ENCODE measurements at regions not wholly inside any gene's neighbourhood (a gene's known extent, or its start where the extent isn't known, plus 50 kb on each side); places are given as distances from the start of the nearest gene placed in this dataset.
A peak's percentile ranks its signal among the peaks of the same experiment; 100 is the strongest.
"Not testable (repeated sequence)": the region's sequence is repeated elsewhere in the genome, so short reads cannot be mapped to it uniquely, and the experiment has no call there.

- DNase-seq = no peak
Observed at GRCh38 chr7:131774419-131775220, 218.2 kb upstream of the PODXL start.

- no peak for DNase-seq
Observed at GRCh38 chr7:131773413-131773812, 217.0 kb upstream of the PODXL start.

GRCh38 chr7:131769241-131769640 lies 212.8 kb upstream of the PODXL start:
- no peak for DNase-seq

- DNase-seq = no peak
Observed at GRCh38 chr7:131767591-131767990, 211.2 kb upstream of the PODXL start.

GRCh38 chr7:131765575-131765974 lies 209.1 kb upstream of the PODXL start:
- DNase-seq = no peak

- DNase-seq = no peak
Observed at GRCh38 chr7:131764143-131764775, 207.8 kb upstream of the PODXL start.

- DNase-seq = no peak
Observed at GRCh38 chr7:131762753-131763152, 206.3 kb upstream of the PODXL start.

GRCh38 chr7:131755801-131756200 lies 199.4 kb upstream of the PODXL start:
- not testable (repeated sequence) for DNase-seq

- DNase-seq = no peak
Observed at GRCh38 chr7:131753620-131754222, 197.3 kb upstream of the PODXL start.

GRCh38 chr7:131747658-131748232 lies 191.3 kb upstream of the PODXL start:
- no peak for DNase-seq

GRCh38 chr7:131745390-131746248 lies 189.2 kb upstream of the PODXL start:
- peak in 1 of 2 experiments; percentile 9 for DNase-seq

- DNase-seq = no peak
Observed at GRCh38 chr7:131741446-131741845, 185.0 kb upstream of the PODXL start.

GRCh38 chr7:131737746-131738465 lies 181.5 kb upstream of the PODXL start:
- no peak for DNase-seq

GRCh38 chr7:131735101-131735500 lies 178.7 kb upstream of the PODXL start:
- no peak for DNase-seq

- DNase-seq = no peak
Observed at GRCh38 chr7:131733604-131734003, 177.2 kb upstream of the PODXL start.

- no peak for DNase-seq
Observed at GRCh38 chr7:131727189-131727588, 170.8 kb upstream of the PODXL start.

- DNase-seq = no peak
Observed at GRCh38 chr7:131726686-131727085, 170.3 kb upstream of the PODXL start.

- DNase-seq = no peak
Observed at GRCh38 chr7:131726031-131726430, 169.6 kb upstream of the PODXL start.

GRCh38 chr7:131724776-131725345 lies 168.4 kb upstream of the PODXL start:
- DNase-seq = no peak

GRCh38 chr7:131723926-131724325 lies 167.5 kb upstream of the PODXL start:
- no peak for DNase-seq

- DNase-seq = no peak
Observed at GRCh38 chr7:131722371-131722770, 165.9 kb upstream of the PODXL start.

- no peak for DNase-seq
Observed at GRCh38 chr7:131721660-131722059, 165.2 kb upstream of the PODXL start.

Measured in activated CD4-positive, alpha-beta T cell treated with anti-CD3 and anti-CD28 coated beads, Interleukin-2, amount 50 U/mL, for 48 hours (primary cell).